Ishikawa (cell line): ENCODE measurements at regions not wholly inside any gene's neighbourhood (a gene's known extent, or its start where the extent isn't known, plus 50 kb on each side); places are given as distances from the start of the nearest gene placed in this dataset.

Source experiments
- CEBPB ChIP-seq: IDR thresholded peaks from 2 replicates; pipeline ENCODE4 v1.6.1; 2012
- CREB1 ChIP-seq: IDR thresholded peaks from 2 replicates; pipeline ENCODE4 v1.6.1; 2012; ENCODE audit warnings: low read depth
- EGR1 ChIP-seq: IDR thresholded peaks from 2 replicates; pipeline ENCODE4 v1.6.1; 2012
- EP300 ChIP-seq: IDR thresholded peaks from 2 replicates; pipeline ENCODE4 v1.6.1; 2012; ENCODE audit warnings: borderline replicate concordance
- FOXM1 ChIP-seq: IDR thresholded peaks from 2 replicates; pipeline ENCODE4 v1.6.1; 2012; ENCODE audit warnings: low read depth, borderline replicate concordance
- NFIC ChIP-seq: IDR thresholded peaks from 2 replicates; pipeline ENCODE4 v1.6.1; 2012
- RAD21 ChIP-seq: IDR thresholded peaks from 2 replicates; pipeline ENCODE4 v1.6.1; 2012; ENCODE audit warnings: low read depth
- REST ChIP-seq: IDR thresholded peaks from 2 replicates; pipeline ENCODE4 v1.6.1; 2012; ENCODE audit warnings: low read depth, mild to moderate bottlenecking
- TAF1 ChIP-seq: IDR thresholded peaks from 2 replicates; pipeline ENCODE4 v1.6.1; 2012; ENCODE audit warnings: low read depth, mild to moderate bottlenecking
- TCF12 ChIP-seq: IDR thresholded peaks from 2 replicates; pipeline ENCODE4 v1.6.1; 2012; ENCODE audit warnings: low read depth
- TEAD4 ChIP-seq: IDR thresholded peaks from 2 replicates; pipeline ENCODE4 v1.6.1; 2012
- YY1 ChIP-seq: IDR thresholded peaks from 2 replicates; pipeline ENCODE4 v1.6.1; 2012; ENCODE audit warnings: low read depth
- ZBTB7A ChIP-seq: IDR thresholded peaks from 2 replicates; pipeline ENCODE4 v1.6.1; 2012; ENCODE audit warnings: low read depth
- TF ChIP-seq, protein P1 (sequence below): IDR thresholded peaks from 2 replicates; pipeline ENCODE4 v1.6.1; 2012
- TF ChIP-seq, protein P2 (sequence below): IDR thresholded peaks from 2 replicates; pipeline ENCODE4 v1.6.1; 2012

- TF ChIP-seq CREB1: no peak
- TF ChIP-seq YY1: no peak
- TF ChIP-seq TAF1: no peak
- TF ChIP-seq REST: no peak
- no peak for TF ChIP-seq TEAD4
- no peak for TF ChIP-seq ZBTB7A
- no peak for TF ChIP-seq EGR1
- TF ChIP-seq, protein P1, sequence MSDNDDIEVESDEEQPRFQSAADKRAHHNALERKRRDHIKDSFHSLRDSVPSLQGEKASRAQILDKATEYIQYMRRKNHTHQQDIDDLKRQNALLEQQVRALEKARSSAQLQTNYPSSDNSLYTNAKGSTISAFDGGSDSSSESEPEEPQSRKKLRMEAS: no peak
Observed at GRCh38 chr3:23055733-23056376, 147.3 kb upstream of the UBE2E2 start.

GRCh38 chr3:23062582-23062981, 140.5 kb upstream of the UBE2E2 start:
- TF ChIP-seq TEAD4: no peak
- no peak for TF ChIP-seq TAF1
- TF ChIP-seq, protein P1: no peak
- no peak for TF ChIP-seq RAD21
- TF ChIP-seq REST: no peak
- no peak for TF ChIP-seq EGR1
- no peak for TF ChIP-seq ZBTB7A
- no peak for TF ChIP-seq NFIC
- TF ChIP-seq YY1: no peak
- TF ChIP-seq, protein P2, sequence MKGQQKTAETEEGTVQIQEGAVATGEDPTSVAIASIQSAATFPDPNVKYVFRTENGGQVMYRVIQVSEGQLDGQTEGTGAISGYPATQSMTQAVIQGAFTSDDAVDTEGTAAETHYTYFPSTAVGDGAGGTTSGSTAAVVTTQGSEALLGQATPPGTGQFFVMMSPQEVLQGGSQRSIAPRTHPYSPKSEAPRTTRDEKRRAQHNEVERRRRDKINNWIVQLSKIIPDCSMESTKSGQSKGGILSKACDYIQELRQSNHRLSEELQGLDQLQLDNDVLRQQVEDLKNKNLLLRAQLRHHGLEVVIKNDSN: no peak
- TF ChIP-seq CREB1: no peak
- no peak for TF ChIP-seq EP300
- TF ChIP-seq CEBPB: no peak
- TF ChIP-seq FOXM1: no peak
- TF ChIP-seq TCF12: no peak

DNA sequence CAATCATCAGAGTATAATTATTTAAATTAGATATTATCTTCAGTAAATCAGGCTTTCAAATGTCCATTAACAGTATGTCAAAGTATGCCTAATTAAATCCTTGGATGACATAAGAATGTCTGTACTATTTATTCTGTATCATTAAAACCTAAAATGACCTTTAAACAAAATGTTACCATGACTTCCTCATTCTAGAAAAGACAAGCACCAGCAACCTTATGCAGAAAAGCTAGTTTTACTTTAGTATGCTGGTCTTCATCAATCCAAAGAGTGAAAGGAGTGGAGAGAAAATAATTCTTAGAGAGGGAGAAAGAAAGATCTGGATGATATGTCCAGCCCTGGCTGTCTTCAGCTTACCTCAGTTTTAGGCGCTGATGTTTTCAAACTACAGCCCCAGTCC, 140.1 kb upstream of the UBE2E2 start:
- no peak for TF ChIP-seq TAF1
- no peak for TF ChIP-seq EGR1
- TF ChIP-seq FOXM1: no peak
- no peak for TF ChIP-seq TCF12
- TF ChIP-seq, protein P1: no peak
- TF ChIP-seq NFIC: no peak
- TF ChIP-seq EP300: no peak
- no peak for TF ChIP-seq TEAD4
- TF ChIP-seq CREB1: no peak
- TF ChIP-seq CEBPB: no peak
- TF ChIP-seq ZBTB7A: no peak
- no peak for TF ChIP-seq RAD21
- TF ChIP-seq, protein P2: no peak
- TF ChIP-seq YY1: no peak

GRCh38 chr3:23067116-23067515, 136.0 kb upstream of the UBE2E2 start:
- TF ChIP-seq EP300: no peak
- no peak for TF ChIP-seq CREB1
- no peak for TF ChIP-seq EGR1
- TF ChIP-seq FOXM1: no peak
- TF ChIP-seq CEBPB: no peak
- TF ChIP-seq TCF12: no peak
- no peak for TF ChIP-seq NFIC
- no peak for TF ChIP-seq RAD21
- TF ChIP-seq, protein P2: no peak
- TF ChIP-seq ZBTB7A: no peak
- TF ChIP-seq TAF1: no peak
- TF ChIP-seq YY1: no peak

DNA sequence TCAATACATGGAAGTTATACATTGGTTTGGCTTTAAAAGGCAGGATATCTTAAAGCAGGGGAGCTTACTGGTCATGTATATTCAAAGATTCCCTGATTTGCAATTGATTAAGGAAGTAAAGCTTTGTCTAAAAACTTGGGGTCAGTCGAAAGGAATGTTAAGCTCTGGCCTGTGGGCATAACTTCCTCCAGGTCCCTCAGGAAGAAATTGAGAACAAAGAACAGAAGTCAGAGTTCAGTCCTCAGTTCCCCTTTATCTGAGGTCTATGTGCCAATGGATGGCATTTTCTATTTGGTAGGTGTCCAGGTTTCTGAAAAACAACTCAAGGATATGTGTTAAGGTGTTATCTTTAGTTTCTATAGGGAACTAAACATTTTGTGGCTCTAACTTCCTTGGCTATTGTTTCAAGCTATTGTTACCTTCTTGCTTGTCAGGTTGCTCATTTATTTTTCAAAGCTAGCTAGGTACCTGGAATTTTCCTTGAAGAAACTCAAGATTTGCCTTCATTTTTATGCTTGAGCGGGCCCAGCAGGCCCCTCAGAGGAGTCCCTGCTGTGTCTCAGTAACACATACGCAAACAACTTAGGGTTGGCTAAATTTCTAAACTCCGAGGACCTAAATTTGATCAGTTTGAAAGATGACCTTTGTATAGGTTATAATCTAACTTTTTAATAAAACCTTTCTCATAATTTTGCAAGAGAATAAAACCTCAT, 135.0 kb upstream of the UBE2E2 start:
- TF ChIP-seq EGR1 (no peak), CREB1 (no peak), NFIC (peak; percentile 87), TEAD4 (peak; percentile 74), TCF12 (peak; percentile 91), EP300 (peak; percentile 93), REST (no peak), TAF1 (no peak), CEBPB (peak; percentile 42; the same call in 1 of the 2 replicates), ZBTB7A (no peak), YY1 (no peak), RAD21 (no peak), FOXM1 (peak; percentile 83)
- TF ChIP-seq, protein P2: no peak
- TF ChIP-seq, protein P1: peak; percentile 34; the same call in 1 of the 2 replicates
